MCF 10A (cell line): ENCODE measurements at regions not wholly inside any gene's neighbourhood (a gene's known extent, or its start where the extent isn't known, plus 50 kb on each side); places are given as distances from the start of the nearest gene placed in this dataset.
A peak's percentile ranks its signal among the peaks of the same experiment; 100 is the strongest.

Experiments used
- BruUV-seq: library from RNA; stranded (reverse); fragments of 400-500 nt; replicated peaks from 2 replicates; lab custom pipeline; 2021; lab: Mats Ljungman, UMichigan
- CTCF ChIA-PET: fragments of 300-600 bp; sonication (Branson Sonifier 250); formaldehyde crosslinking; extraction: SDS; loops from one replicate; lab custom pipeline; 2021; ENCODE audit warnings: antibody characterized with exemption, inconsistent platforms; lab: Yijun Ruan, JAX
- POLR2A ChIA-PET: fragments of 300-600, 350-650 bp; sonication (Branson Sonifier 250); formaldehyde crosslinking; extraction: SDS; loops from one replicate; lab custom pipeline; 2020; ENCODE audit warnings: antibody characterized with exemption, inconsistent platforms; lab: Yijun Ruan, JAX
- DNase-seq: peaks from one replicate; pipeline ENCODE4 v3.0.0-alpha.2; 2018; ENCODE audit not compliant: unreplicated experiment
- H3K27ac Mint-ChIP-seq: one replicate; pipeline ENCODE4 v1.8.0; 2022; ENCODE audit warnings: mild to moderate bottlenecking, low read depth, mixed read lengths; ENCODE audit not compliant: unreplicated experiment
- H3K27me3 Mint-ChIP-seq: one replicate; pipeline ENCODE4 v1.8.0; 2022; ENCODE audit warnings: mixed read lengths; ENCODE audit not compliant: insufficient read depth, unreplicated experiment
- H3K36me3 Mint-ChIP-seq: one replicate; pipeline ENCODE4 v1.8.0; 2022; ENCODE audit warnings: mild to moderate bottlenecking, moderate library complexity, mixed read lengths; ENCODE audit not compliant: insufficient read depth, unreplicated experiment
- H3K4me1 Mint-ChIP-seq: one replicate; pipeline ENCODE4 v1.8.0; 2022; ENCODE audit warnings: mixed read lengths; ENCODE audit not compliant: insufficient read depth, unreplicated experiment
- H3K4me3 Mint-ChIP-seq: one replicate; pipeline ENCODE4 v1.8.0; 2022; ENCODE audit warnings: mild to moderate bottlenecking, moderate library complexity, mixed read lengths; ENCODE audit not compliant: unreplicated experiment
- H3K9me3 Mint-ChIP-seq: one replicate; pipeline ENCODE4 v1.8.0; 2022; ENCODE audit warnings: mixed read lengths; ENCODE audit not compliant: unreplicated experiment
- CTCF ChIP-seq: fragments of 200-600 bp; IDR thresholded peaks from one replicate; pipeline ENCODE4 v1.8.0; 2022; ENCODE audit warnings: antibody characterized with exemption, mild to moderate bottlenecking; ENCODE audit not compliant: unreplicated experiment
- intact Hi-C: fragments of 100-400 bp; cut with micrococcal nuclease; formaldehyde crosslinking; loops from 2 replicates; pipeline ENCODE4 v1.14.1; 2022

- no peak for TF ChIP-seq CTCF
- POLR2A ChIA-PET = no interaction called here
- no peak for DNase-seq
- H3K4me1 Mint-ChIP-seq = peaks cover 13% of the 10 kb centered on the region
- CTCF ChIA-PET = interaction anchor here (0.8 to 1.5 kb wide), 2 partner anchors 9 to 278 kb away, joined by 5 read pairs; no protein-coding TSS in a partner anchor
- no peak overlapping the region for H3K4me3 Mint-ChIP-seq
- intact Hi-C loops = loop anchor here (10.0 kb wide), 1 partner anchor 276 kb away; no protein-coding TSS in a partner anchor
- H3K36me3 Mint-ChIP-seq = no peaks in the 10 kb centered on the region
- H3K9me3 Mint-ChIP-seq = no peaks in the 10 kb centered on the region
- H3K27ac Mint-ChIP-seq = no peak overlapping the region
- no TSS peak for BruUV-seq
- peaks cover 9% of the 10 kb centered on the region for H3K27me3 Mint-ChIP-seq
These were observed 299.3 kb upstream of the N4BP1 start for GRCh38 chr16:48909231-48909630.

- no TSS peak for BruUV-seq
- Mint-ChIP-seq H3K27me3 (peaks cover 14% of the 10 kb centered on the region), H3K4me1 (peaks cover 13% of the 10 kb centered on the region), H3K36me3 (no peaks in the 10 kb centered on the region), H3K4me3 (no peak overlapping the region), H3K9me3 (no peaks in the 10 kb centered on the region), H3K27ac (no peak overlapping the region)
- intact Hi-C loops = loop anchor here (10.0 kb wide), 1 partner anchor 277 kb away; no protein-coding TSS in a partner anchor
- CTCF ChIA-PET = interaction anchor here (0.6 to 1.5 kb wide), 2 partner anchors 10 to 1015 kb away, joined by 3 to 5 read pairs; no protein-coding TSS in a partner anchor
- TF ChIP-seq CTCF = no peak
- POLR2A ChIA-PET = no interaction called here
- peak; percentile 38 for DNase-seq
These were observed 298.1 kb upstream of the N4BP1 start for GRCh38 chr16:48907906-48908634.

- BruUV-seq = no TSS peak
- Mint-ChIP-seq H3K9me3 (no peaks in the 10 kb centered on the region), H3K36me3 (no peaks in the 10 kb centered on the region), H3K4me3 (no peak overlapping the region), H3K27me3 (peaks cover 36% of the 10 kb centered on the region), H3K27ac (no peak overlapping the region), H3K4me1 (peaks cover 6% of the 10 kb centered on the region)
- CTCF ChIA-PET = no interaction called here
- POLR2A ChIA-PET = no interaction called here
- DNase-seq = no peak
- TF ChIP-seq CTCF = no peak
- intact Hi-C loops = loop anchor here (10.0 kb wide), 1 partner anchor 279 kb away; no protein-coding TSS in a partner anchor
These were observed 295.9 kb upstream of the N4BP1 start for GRCh38 chr16:48905632-48906505.

- DNase-seq = no peak
- no peaks in the 10 kb centered on the region for H3K9me3 Mint-ChIP-seq
- no peaks in the 10 kb centered on the region for H3K36me3 Mint-ChIP-seq
- ChIA-PET POLR2A (no interaction called here), CTCF (no interaction called here)
- no peak for TF ChIP-seq CTCF
- BruUV-seq = no TSS peak
- no peak overlapping the region for H3K4me3 Mint-ChIP-seq
- no peak overlapping the region for H3K27ac Mint-ChIP-seq
- intact Hi-C loops = loop anchor here (10.0 kb wide), 1 partner anchor 280 kb away; no protein-coding TSS in a partner anchor
- peaks cover 51% of the 10 kb centered on the region for H3K27me3 Mint-ChIP-seq
- peaks cover 6% of the 10 kb centered on the region for H3K4me1 Mint-ChIP-seq
These were observed 294.4 kb upstream of the N4BP1 start for GRCh38 chr16:48904333-48904732.
